Thyroid gland (tissue), 4 donors: ENCODE measurements at regions not wholly inside any gene's neighbourhood (a gene's known extent, or its start where the extent isn't known, plus 50 kb on each side); places are given as distances from the start of the nearest gene placed in this dataset.

Source experiments
- DNase-seq, 2 donors: peaks; one replicate each; pipeline ENCODE4 v3.0.0-alpha.2; 2019
- H3K27ac ChIP-seq, 3 donors: fragments of 200-600 bp; sonication (generic); 1 replicate in 2 of 3; 2 replicates in 1 of 3; pipeline ENCODE4 v1.5.1; 2016 to 2019; ENCODE audit warnings: mild to moderate bottlenecking in 1 of 3, moderate library complexity in 1 of 3
- H3K27me3 ChIP-seq: fragments of 200-600 bp; sonication (generic); one replicate; pipeline ENCODE4 v1.5.1; 2019
- H3K36me3 ChIP-seq, 2 donors: fragments of 200-600 bp; sonication (generic); one replicate each; pipeline ENCODE4 v1.5.1; 2016 to 2019
- H3K4me1 ChIP-seq, 2 donors: fragments of 200-600 bp; sonication (generic); one replicate each; pipeline ENCODE4 v1.5.1; 2017 to 2019
- H3K4me3 ChIP-seq, 3 donors: fragments of 200-600 bp; sonication (generic); replicated peaks in 1 of 3; 1 replicate in 2 of 3; 2 replicates in 1 of 3; pipeline ENCODE4 v1.5.1; 2016; ENCODE audit warnings: mild to moderate bottlenecking in 1 of 3
- H3K9me3 ChIP-seq: fragments of 200-600 bp; sonication (generic); one replicate; pipeline ENCODE4 v1.5.1; 2017
- CTCF ChIP-seq, 6 experiments: fragments of 200-600 bp in 3 of 6; fragments of 450-650 bp in 3 of 6; sonication (generic) in 3 of 6; IDR thresholded peaks; one replicate each; pipeline ENCODE4 v1.5.1; 2016 to 2019; ENCODE audit warnings: antibody characterized with exemption in 6 of 6, mild to moderate bottlenecking in 2 of 6, inconsistent platforms in 1 of 6, moderate library complexity in 1 of 6
- POLR2A ChIP-seq, 2 donors: fragments of 450-650 bp; IDR thresholded peaks; one replicate each; pipeline ENCODE4 v1.6.1; 2017; ENCODE audit warnings: antibody characterized with exemption in 2 of 2, mild to moderate bottlenecking in 2 of 2, moderate library complexity in 1 of 2
- WGBS, 2 donors: methylation state at CpG; one replicate each; pipeline ENCODE4 v1.1.5; 2017; 5-methylcytosine and 5-hydroxymethylcytosine counted together
- intact Hi-C: fragments of 100-400 bp; cut with DNase I; formaldehyde crosslinking; loops from one replicate; pipeline ENCODE4 v1.15.1; 2023

GRCh38 chr6:164469276-164469949 lies 840.0 kb downstream of the C6orf118 start:
- H3K27ac ChIP-seq = no peak overlapping the region
- no peak overlapping the region for H3K4me3 ChIP-seq
- no peak for TF ChIP-seq CTCF (IDR thresholded peaks at IDR 0.05)
- TF ChIP-seq POLR2A (IDR thresholded peaks at IDR 0.05) = no peak
- H3K27me3 ChIP-seq = no peaks in the 10 kb centered on the region
- WGBS, 2 donors = 81 to 82% methylated on average over 9 of the region's 9 CpGs
- H3K9me3 ChIP-seq = no peaks in the 10 kb centered on the region
- DNase-seq = no peak
- H3K4me1 ChIP-seq = no peaks in the 10 kb centered on the region
- H3K36me3 ChIP-seq = no peaks in the 10 kb centered on the region
- intact Hi-C loops = no loop called here

GRCh38 chr6:164455835-164456234 lies 853.6 kb downstream of the C6orf118 start:
- no peaks in the 10 kb centered on the region for H3K9me3 ChIP-seq
- no peaks in the 10 kb centered on the region for H3K4me1 ChIP-seq
- no peaks in the 10 kb centered on the region for H3K36me3 ChIP-seq
- no peaks in the 10 kb centered on the region for H3K27me3 ChIP-seq
- H3K4me3 ChIP-seq = no peak overlapping the region
- WGBS, 2 donors = 88 to 89% methylated on average over 9 of the region's 9 CpGs
- no peak for DNase-seq
- H3K27ac ChIP-seq = no peak overlapping the region
- intact Hi-C loops = no loop called here
- TF ChIP-seq CTCF (IDR thresholded peaks at IDR 0.05) = no peak
- no peak for TF ChIP-seq POLR2A (IDR thresholded peaks at IDR 0.05)

- Histone ChIP-seq H3K36me3 (no peaks in the 10 kb centered on the region), H3K4me1 (no peaks in the 10 kb centered on the region), H3K4me3 (no peak overlapping the region), H3K27me3 (no peaks in the 10 kb centered on the region), H3K27ac (no peak overlapping the region), H3K9me3 (no peaks in the 10 kb centered on the region)
- intact Hi-C loops = no loop called here
- 84 to 87% methylated on average over 3 of the region's 3 CpGs for WGBS, 2 donors
- TF ChIP-seq CTCF (IDR thresholded peaks at IDR 0.05) (no peak), POLR2A (IDR thresholded peaks at IDR 0.05) (no peak)
- DNase-seq = no peak
Observed at GRCh38 chr6:164453835-164454234, 855.6 kb downstream of the C6orf118 start.

- TF ChIP-seq CTCF (IDR thresholded peaks at IDR 0.05) (no peak), POLR2A (IDR thresholded peaks at IDR 0.05) (no peak)
- no peaks in the 10 kb centered on the region for H3K36me3 ChIP-seq
- H3K4me3 ChIP-seq = no peak overlapping the region
- DNase-seq = no peak
- intact Hi-C loops = no loop called here
- no peaks in the 10 kb centered on the region for H3K4me1 ChIP-seq
- no peaks in the 10 kb centered on the region for H3K27me3 ChIP-seq
- 85 to 90% methylated on average over 2 of the region's 2 CpGs for WGBS, 2 donors
- H3K27ac ChIP-seq = no peak overlapping the region
- no peaks in the 10 kb centered on the region for H3K9me3 ChIP-seq
Observed at GRCh38 chr6:164442572-164442971, 866.8 kb downstream of the C6orf118 start.

GRCh38 chr6:164439331-164439730 lies 870.1 kb downstream of the C6orf118 start:
- TF ChIP-seq POLR2A (IDR thresholded peaks at IDR 0.05) (no peak), CTCF (IDR thresholded peaks at IDR 0.05) (no peak)
- Histone ChIP-seq H3K9me3 (no peaks in the 10 kb centered on the region), H3K4me1 (no peaks in the 10 kb centered on the region), H3K4me3 (no peak overlapping the region), H3K36me3 (no peaks in the 10 kb centered on the region), H3K27ac (no peak overlapping the region), H3K27me3 (no peaks in the 10 kb centered on the region)
- DNase-seq = no peak
- WGBS, 2 donors = 62 to 65% methylated on average over 5 of the region's 5 CpGs
- intact Hi-C loops = no loop called here
